IPS DF 6.9 (cell line): ENCODE measurements at regions not wholly inside any gene's neighbourhood (a gene's known extent, or its start where the extent isn't known, plus 50 kb on each side); places are given as distances from the start of the nearest gene placed in this dataset.

Experiments used
- DNase-seq: peaks from one replicate; pipeline ENCODE4 v3.0.0-alpha.2; 2013; ENCODE audit warnings: low read depth, low spot score
- H3K27ac ChIP-seq: one replicate; pipeline ENCODE4 v1.5.1; 2013; ENCODE audit warnings: low read length, control low read depth
- H3K27me3 ChIP-seq: 2 replicates; pipeline ENCODE4 v1.6.1; 2013; ENCODE audit warnings: mild to moderate bottlenecking, low read length; ENCODE audit not compliant: control insufficient read depth, insufficient read depth
- H3K36me3 ChIP-seq: 2 replicates; pipeline ENCODE4 v1.6.1; 2013; ENCODE audit warnings: low read length; ENCODE audit not compliant: control insufficient read depth, insufficient read depth
- H3K4me1 ChIP-seq: 2 replicates; pipeline ENCODE4 v1.6.1; 2013; ENCODE audit warnings: low read length; ENCODE audit not compliant: control insufficient read depth, insufficient read depth
- H3K4me3 ChIP-seq: 2 replicates; pipeline ENCODE4 v1.5.1; 2013; ENCODE audit warnings: mild to moderate bottlenecking, low read length
- H3K9me3 ChIP-seq: 2 replicates; pipeline ENCODE4 v1.6.1; 2013; ENCODE audit warnings: low read length, inconsistent platforms; ENCODE audit not compliant: control insufficient read depth, insufficient read depth
- WGBS: extraction: QIAGEN DNeasy Blood & Tissue Kit; methylation state at CpG from one replicate; pipeline ENCODE4 v1.1.7; 2013; ENCODE audit warnings: mixed read lengths, missing lambda C conversion rate; ENCODE audit not compliant: insufficient read length, insufficient coverage; 5-methylcytosine and 5-hydroxymethylcytosine counted together

DNA sequence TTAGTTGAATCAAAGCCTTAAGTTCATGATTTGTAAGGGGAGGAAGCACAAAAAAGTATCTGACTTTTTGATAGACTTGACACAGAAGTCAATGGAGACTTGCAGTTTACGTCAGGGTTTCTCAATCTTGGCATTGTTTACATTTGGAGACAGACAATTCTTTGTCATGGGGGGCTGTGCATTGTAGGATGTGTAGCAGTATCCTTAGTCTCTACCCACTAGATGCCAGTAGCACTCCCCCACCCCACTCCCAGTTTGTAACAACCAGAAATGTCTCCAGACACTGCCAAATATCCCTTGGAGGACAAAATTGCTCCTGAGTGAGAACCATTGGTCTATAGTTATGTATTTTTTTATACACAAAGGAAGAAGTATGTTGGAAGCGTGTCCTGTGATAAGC is 434.1 kb downstream of the RFPL4B start:
- no peaks in the 10 kb centered on the region for H3K4me1 ChIP-seq
- no CpG with 5 or more reads among the region's 2 CpGs for WGBS
- no peak overlapping the region for H3K27ac ChIP-seq
- no peak overlapping the region for H3K4me3 ChIP-seq
- H3K27me3 ChIP-seq, result no peaks in the 10 kb centered on the region
- DNase-seq, result no peak
- no peaks in the 10 kb centered on the region for H3K36me3 ChIP-seq
- no peaks in the 10 kb centered on the region for H3K9me3 ChIP-seq

DNA sequence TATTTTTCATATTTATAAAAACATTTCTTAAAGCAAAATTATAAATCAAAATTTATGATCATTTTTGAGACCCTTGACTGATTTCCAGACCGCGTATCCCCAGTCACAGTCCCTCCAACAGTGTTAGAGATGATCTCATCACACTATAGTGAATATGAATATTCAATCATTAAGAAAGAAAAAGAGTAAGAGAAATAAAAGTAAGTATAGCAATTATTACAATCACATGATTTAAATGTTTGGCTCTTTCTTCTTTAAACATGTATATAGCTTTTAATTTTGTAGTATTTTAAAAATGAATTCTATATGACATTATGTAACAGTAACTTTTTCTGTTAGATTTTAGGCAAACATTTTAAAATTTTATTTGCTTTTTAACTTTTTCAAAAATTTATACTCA is 438.3 kb downstream of the RFPL4B start:
- WGBS, result no CpG with 5 or more reads among the region's 2 CpGs
- no peaks in the 10 kb centered on the region for H3K9me3 ChIP-seq

DNA sequence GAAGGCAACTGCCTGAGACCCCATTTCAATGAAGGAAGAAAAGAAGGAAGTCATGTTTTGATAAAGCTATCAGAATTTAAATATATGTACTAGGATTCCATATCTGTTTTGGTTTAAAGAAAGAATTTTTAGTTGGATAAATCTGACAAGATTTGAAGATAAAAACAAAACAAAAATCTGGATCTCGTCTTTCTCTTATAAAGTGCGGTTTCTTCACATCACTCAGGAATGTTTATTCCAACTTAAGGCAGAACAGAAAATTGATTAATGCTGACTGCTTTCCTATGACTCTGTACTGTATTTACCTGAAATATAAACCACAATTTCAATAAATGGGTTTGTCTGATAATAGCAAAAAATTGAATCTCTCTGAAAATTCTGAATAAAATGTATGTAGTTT is 439.7 kb downstream of the RFPL4B start:
- Histone ChIP-seq H3K27ac (no peak overlapping the region), H3K4me3 (no peak overlapping the region), H3K9me3 (no peaks in the 10 kb centered on the region), H3K36me3 (no peaks in the 10 kb centered on the region), H3K4me1 (no peaks in the 10 kb centered on the region), H3K27me3 (no peaks in the 10 kb centered on the region)
- no peak for DNase-seq
- no CpG with 5 or more reads among the region's 2 CpGs for WGBS

More for the DNA sequence above, 438.3 kb downstream of the RFPL4B start:
- H3K36me3 ChIP-seq, result no peaks in the 10 kb centered on the region
- H3K27ac ChIP-seq, result no peak overlapping the region
- no peak overlapping the region for H3K4me3 ChIP-seq
- H3K4me1 ChIP-seq, result no peaks in the 10 kb centered on the region
- H3K27me3 ChIP-seq, result no peaks in the 10 kb centered on the region
- no peak for DNase-seq

DNA sequence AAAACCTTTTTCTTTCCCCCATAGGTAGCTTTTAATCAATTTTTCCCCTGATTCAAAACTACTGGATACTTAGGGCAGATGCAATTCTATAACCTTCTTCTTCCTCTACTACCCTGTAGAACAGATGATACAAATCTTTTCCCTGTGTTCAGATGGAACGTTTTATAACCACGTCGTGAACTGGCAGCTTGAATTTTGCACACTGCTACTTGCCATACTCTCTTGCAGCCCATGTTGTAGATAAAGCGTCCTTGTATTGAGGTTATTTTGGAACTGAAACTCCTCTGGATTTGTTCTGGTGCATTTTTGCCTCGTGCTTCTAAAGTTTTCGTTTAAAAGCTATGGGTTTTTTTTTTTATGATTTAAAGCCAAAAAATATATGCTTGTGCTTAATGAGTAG is 440.2 kb downstream of the RFPL4B start:
- H3K9me3 ChIP-seq, result no peaks in the 10 kb centered on the region
- DNase-seq, result no peak
- H3K27ac ChIP-seq, result no peak overlapping the region
- no peaks in the 10 kb centered on the region for H3K4me1 ChIP-seq
- WGBS, result no CpG with 5 or more reads among the region's 6 CpGs
- H3K36me3 ChIP-seq, result no peaks in the 10 kb centered on the region
- H3K27me3 ChIP-seq, result no peaks in the 10 kb centered on the region
- no peak overlapping the region for H3K4me3 ChIP-seq

DNA sequence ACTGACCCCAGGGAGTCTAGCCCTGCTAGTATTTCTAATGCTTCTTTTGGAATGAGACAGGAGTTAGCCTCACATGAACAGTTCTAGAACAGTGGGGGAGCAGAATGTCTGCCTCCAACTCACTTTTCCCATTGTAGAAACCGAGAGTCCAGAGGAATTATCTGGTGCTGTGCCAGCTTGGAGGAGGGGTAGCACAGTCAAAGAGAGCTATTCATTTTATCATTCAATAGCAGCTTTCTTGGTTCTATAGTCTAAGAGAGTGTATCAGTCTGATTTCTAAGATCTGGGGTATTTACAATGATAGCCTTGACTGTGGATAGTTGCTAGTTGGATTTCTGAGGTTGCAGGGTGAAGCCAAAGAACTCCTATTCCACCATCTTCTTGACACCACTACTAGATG is 448.2 kb downstream of the RFPL4B start:
- no peak for DNase-seq
- H3K4me3 ChIP-seq, result no peak overlapping the region
- no peak overlapping the region for H3K27ac ChIP-seq
- no peaks in the 10 kb centered on the region for H3K9me3 ChIP-seq
- WGBS, result no CpG with 5 or more reads among the region's 1 CpG
- no peaks in the 10 kb centered on the region for H3K27me3 ChIP-seq
- no peaks in the 10 kb centered on the region for H3K36me3 ChIP-seq
- no peaks in the 10 kb centered on the region for H3K4me1 ChIP-seq

DNA sequence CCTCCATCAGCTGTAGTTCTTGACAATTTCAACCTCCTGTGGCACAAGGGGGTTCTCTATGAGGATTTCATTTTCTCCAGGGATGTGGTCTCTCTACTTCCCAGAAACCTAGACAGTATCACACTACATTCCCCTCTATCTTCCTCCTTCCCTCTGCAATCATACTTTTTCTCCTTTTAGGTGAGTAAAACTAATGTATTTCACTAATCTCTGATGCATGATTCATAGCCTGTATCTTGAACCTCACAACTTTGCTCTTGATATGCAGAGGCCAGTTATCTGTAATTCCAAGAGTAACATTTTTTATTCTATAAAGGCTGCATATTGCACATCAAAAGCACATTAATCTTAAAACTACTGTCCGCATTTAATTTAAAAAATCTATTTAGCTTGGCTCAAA is 449.6 kb downstream of the RFPL4B start:
- no peaks in the 10 kb centered on the region for H3K4me1 ChIP-seq
- no peaks in the 10 kb centered on the region for H3K27me3 ChIP-seq
- no peak overlapping the region for H3K27ac ChIP-seq
- WGBS, result no CpG with 5 or more reads among the region's 1 CpG
- no peak overlapping the region for H3K4me3 ChIP-seq
- DNase-seq, result no peak
- no peaks in the 10 kb centered on the region for H3K9me3 ChIP-seq
- H3K36me3 ChIP-seq, result no peaks in the 10 kb centered on the region

DNA sequence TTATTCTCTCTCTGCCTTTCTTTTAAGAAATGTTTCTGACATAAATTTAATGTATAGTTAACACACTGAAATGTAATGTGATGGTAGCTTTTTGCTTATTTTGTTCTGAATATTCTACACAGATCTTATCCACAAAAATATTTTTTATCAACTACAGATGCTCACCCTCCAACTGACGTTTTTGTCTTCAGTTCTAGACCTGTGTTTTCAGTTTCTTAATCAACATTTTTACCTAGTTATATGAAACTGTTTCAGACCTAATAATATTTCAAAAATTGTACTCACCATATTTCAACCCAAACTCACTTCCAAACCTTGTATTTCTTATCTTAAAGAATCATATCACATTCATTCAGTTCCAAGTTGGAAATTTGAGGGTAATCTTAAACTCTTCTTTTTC is 452.8 kb downstream of the RFPL4B start:
- DNase-seq, result no peak
- H3K4me1 ChIP-seq, result no peaks in the 10 kb centered on the region
- no peak overlapping the region for H3K4me3 ChIP-seq
- H3K27ac ChIP-seq, result no peak overlapping the region
- no peaks in the 10 kb centered on the region for H3K36me3 ChIP-seq
- no peaks in the 10 kb centered on the region for H3K9me3 ChIP-seq
- no CpG with 5 or more reads among the region's 1 CpG for WGBS
- H3K27me3 ChIP-seq, result no peaks in the 10 kb centered on the region

DNA sequence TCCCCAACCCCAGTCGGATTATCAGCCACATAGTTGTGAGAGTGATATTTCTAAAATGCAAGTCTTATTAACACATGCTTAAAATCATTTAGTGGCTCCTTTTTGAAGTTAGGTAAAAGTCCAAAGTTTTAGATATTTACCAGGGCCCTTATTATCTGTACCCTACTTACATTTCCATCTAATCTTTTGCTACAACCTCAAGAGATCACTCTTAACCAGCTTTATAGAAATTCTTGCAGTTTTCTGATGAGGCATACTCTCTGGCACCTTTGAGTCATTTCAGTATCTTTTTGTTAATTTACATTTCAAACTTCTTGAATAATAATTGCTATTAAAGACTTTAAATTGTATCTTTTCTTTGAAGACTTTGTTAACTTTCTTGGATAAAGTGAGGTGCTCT is 453.3 kb downstream of the RFPL4B start:
- H3K36me3 ChIP-seq, result no peaks in the 10 kb centered on the region
- no peaks in the 10 kb centered on the region for H3K27me3 ChIP-seq
- WGBS, result no CpG with 5 or more reads among the region's 1 CpG
- no peak for DNase-seq
- no peaks in the 10 kb centered on the region for H3K9me3 ChIP-seq
- H3K4me3 ChIP-seq, result no peak overlapping the region
- no peaks in the 10 kb centered on the region for H3K4me1 ChIP-seq
- H3K27ac ChIP-seq, result no peak overlapping the region

DNA sequence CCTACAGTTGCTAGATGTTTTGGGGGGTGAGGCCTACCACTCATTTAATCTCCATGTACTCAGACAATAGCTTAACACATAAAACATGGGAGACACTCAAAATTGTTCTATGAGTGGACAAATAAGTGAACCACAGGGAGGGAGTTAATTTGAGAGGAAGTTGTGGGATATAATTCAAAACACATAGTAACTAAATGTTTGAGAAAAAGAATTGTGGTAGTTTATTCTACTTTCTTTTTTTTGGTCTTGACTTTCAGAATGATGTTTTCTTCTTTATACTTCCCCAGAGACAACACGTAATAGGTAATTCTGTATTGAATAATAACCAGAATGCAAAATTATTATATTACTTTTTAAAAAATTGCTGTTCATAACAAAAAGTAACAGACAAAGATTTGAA is 453.8 kb downstream of the RFPL4B start:
- no CpG with 5 or more reads among the region's 1 CpG for WGBS
- Histone ChIP-seq H3K36me3 (no peaks in the 10 kb centered on the region), H3K27ac (no peak overlapping the region), H3K4me1 (no peaks in the 10 kb centered on the region), H3K9me3 (no peaks in the 10 kb centered on the region), H3K27me3 (no peaks in the 10 kb centered on the region), H3K4me3 (no peak overlapping the region)
- DNase-seq, result no peak

DNA sequence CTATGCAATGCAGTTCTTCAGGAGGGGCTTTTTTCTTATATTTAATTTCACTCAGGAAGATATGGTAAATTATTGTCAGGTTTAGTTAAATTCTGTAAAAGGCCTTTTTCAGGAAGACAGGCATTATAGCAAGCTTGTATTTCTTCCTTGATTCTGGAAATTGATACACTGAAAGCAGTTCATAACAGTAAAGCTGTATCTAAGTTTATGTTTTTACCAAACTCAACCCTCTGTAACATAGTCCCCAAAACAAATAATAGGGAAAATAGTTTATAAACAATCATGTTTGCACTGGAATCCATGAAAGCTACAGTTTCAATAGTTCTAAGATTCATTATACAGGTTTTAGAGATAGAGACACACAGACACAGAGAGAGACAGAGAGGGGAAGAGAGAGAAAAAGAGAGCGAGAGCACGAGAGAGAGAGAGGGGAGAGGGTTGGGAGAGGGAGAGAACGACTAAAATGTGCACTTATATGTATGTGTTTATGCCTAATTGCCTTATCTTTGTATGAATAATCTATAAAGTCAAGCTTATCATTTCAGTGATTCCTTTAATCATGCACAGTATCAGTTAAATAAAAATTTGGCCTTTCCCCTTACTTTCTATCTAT is 454.4 kb downstream of the RFPL4B start:
- no CpG with 5 or more reads among the region's 3 CpGs for WGBS
- no peak for DNase-seq
- H3K9me3 ChIP-seq, result no peaks in the 10 kb centered on the region
- H3K4me3 ChIP-seq, result no peak overlapping the region
- H3K36me3 ChIP-seq, result no peaks in the 10 kb centered on the region
- H3K27me3 ChIP-seq, result no peaks in the 10 kb centered on the region
- H3K27ac ChIP-seq, result no peak overlapping the region
- no peaks in the 10 kb centered on the region for H3K4me1 ChIP-seq

DNA sequence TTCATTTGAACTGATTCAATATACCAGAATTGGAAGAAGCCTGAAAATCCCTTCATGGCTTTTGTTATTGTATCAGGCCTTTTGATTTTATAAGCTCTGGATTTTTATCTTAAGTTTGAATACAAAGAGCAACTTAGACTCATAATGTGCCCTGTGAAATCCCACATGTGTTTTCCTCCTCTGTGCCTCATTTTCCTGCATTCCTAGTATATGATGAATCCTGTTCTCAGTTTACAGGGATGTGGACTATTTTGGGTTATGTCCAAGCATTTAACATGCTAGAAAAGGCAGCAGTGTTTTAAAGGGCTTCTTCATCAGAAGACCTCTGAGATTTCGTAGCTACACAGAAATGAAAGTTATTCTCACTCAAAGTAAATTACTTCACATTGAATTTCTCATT is 455.0 kb downstream of the RFPL4B start:
- Histone ChIP-seq H3K4me3 (no peak overlapping the region), H3K9me3 (no peaks in the 10 kb centered on the region), H3K27ac (no peak overlapping the region), H3K27me3 (no peaks in the 10 kb centered on the region), H3K4me1 (no peaks in the 10 kb centered on the region), H3K36me3 (no peaks in the 10 kb centered on the region)
- no CpG with 5 or more reads among the region's 1 CpG for WGBS
- no peak for DNase-seq
